ENCODE measurements at regions not wholly inside any gene's neighbourhood (a gene's known extent, or its start where the extent isn't known, plus 50 kb on each side); places are given as distances from the start of the nearest gene placed in this dataset.

- TF ChIP-seq RARB (CRISPR knock-in tag; IDR thresholded peaks at IDR 0.05) (no peak), PATZ1 (CRISPR knock-in tag; IDR thresholded peaks at IDR 0.05; ENCODE audit: borderline replicate concordance) (no peak), ZFP30 (CRISPR knock-in tag; IDR thresholded peaks at IDR 0.05) (no peak), ZNF8 (CRISPR knock-in tag; IDR thresholded peaks at IDR 0.05) (no peak), CREB5 (CRISPR knock-in tag; IDR thresholded peaks at IDR 0.05; ENCODE audit: low read depth) (no peak), ZFP3 (CRISPR knock-in tag; IDR thresholded peaks at IDR 0.05) (no peak), OSR1 (CRISPR knock-in tag; IDR thresholded peaks at IDR 0.05) (no peak), ZC3H10 (CRISPR knock-in tag; IDR thresholded peaks at IDR 0.05) (no peak), TSHZ2 (CRISPR knock-in tag; IDR thresholded peaks at IDR 0.05) (no peak), BACH2 (CRISPR knock-in tag; IDR thresholded peaks at IDR 0.05; ENCODE audit: borderline replicate concordance) (no peak), GLIS3 (CRISPR knock-in tag; IDR thresholded peaks at IDR 0.05) (no peak), TOX (CRISPR knock-in tag; IDR thresholded peaks at IDR 0.05; ENCODE audit: borderline replicate concordance) (no peak)
Observed at GRCh38 chr10:9707216-9707615, 1310.5 kb upstream of the CELF2 start.
